Stimulated activated CD4-positive, alpha-beta T cell treated with anti-CD3 and anti-CD28 coated beads, Interleukin-1b, Interleukin-23, amount 100 ng/mL, for 1 hour (primary cell): ENCODE measurements at regions not wholly inside any gene's neighbourhood (a gene's known extent, or its start where the extent isn't known, plus 50 kb on each side); places are given as distances from the start of the nearest gene placed in this dataset.
"Not testable (repeated sequence)": the region's sequence is repeated elsewhere in the genome, so short reads cannot be mapped to it uniquely, and the experiment has no call there.

ENCODE experiments used
- DNase-seq, 2 donors: peaks; one replicate each; pipeline ENCODE4 v3.0.0-alpha.2; 2020; ENCODE audit warnings: low read depth in 2 of 2

- no peak for DNase-seq
Observed at GRCh38 chr3:127520993-127521392, 69.5 kb downstream of the TPRA1 start.

- no peak for DNase-seq
Observed at GRCh38 chr3:127518456-127519081, 72.0 kb downstream of the TPRA1 start.

GRCh38 chr3:127512256-127512655 is 78.3 kb downstream of the TPRA1 start:
- DNase-seq, result no peak

GRCh38 chr3:127501177-127501576 is 89.4 kb downstream of the TPRA1 start:
- no peak for DNase-seq

GRCh38 chr3:127497676-127498075 is 92.9 kb downstream of the TPRA1 start:
- DNase-seq, result no peak

GRCh38 chr3:127497166-127497565 is 93.4 kb downstream of the TPRA1 start:
- no peak for DNase-seq

GRCh38 chr3:127495821-127496655 is 94.5 kb downstream of the TPRA1 start:
- no peak for DNase-seq

- DNase-seq, result no peak
Observed at GRCh38 chr3:127493924-127494646, 96.4 kb downstream of the TPRA1 start.

GRCh38 chr3:127492426-127492825 is 98.1 kb downstream of the TPRA1 start:
- no peak for DNase-seq

GRCh38 chr3:127491909-127492308 is 98.6 kb downstream of the TPRA1 start:
- DNase-seq, result no peak

GRCh38 chr3:127491323-127491722 is 99.2 kb downstream of the TPRA1 start:
- no peak for DNase-seq

- not testable (repeated sequence) for DNase-seq
Observed at GRCh38 chr3:127491024-127491305, 99.6 kb downstream of the TPRA1 start.

- no peak for DNase-seq
Observed at GRCh38 chr3:127490271-127491023, 100.1 kb downstream of the TPRA1 start.

GRCh38 chr3:127489357-127489756 is 101.2 kb downstream of the TPRA1 start:
- DNase-seq, result no peak

GRCh38 chr3:127488740-127489139 is 101.8 kb downstream of the TPRA1 start:
- no peak for DNase-seq

- DNase-seq, result no peak
Observed at GRCh38 chr3:127488141-127488672, 102.3 kb downstream of the TPRA1 start.

- DNase-seq, result no peak
Observed at GRCh38 chr3:127487196-127487595, 103.3 kb downstream of the TPRA1 start.

- no peak for DNase-seq
Observed at GRCh38 chr3:127486321-127486944, 104.1 kb downstream of the TPRA1 start.

- DNase-seq, result no peak
Observed at GRCh38 chr3:127485396-127486170, 105.0 kb downstream of the TPRA1 start.

- DNase-seq, result no peak
Observed at GRCh38 chr3:127484601-127485388, 105.7 kb downstream of the TPRA1 start.
